GM19035 (cell line): ENCODE measurements at regions not wholly inside any gene's neighbourhood (a gene's known extent, or its start where the extent isn't known, plus 50 kb on each side); places are given as distances from the start of the nearest gene placed in this dataset.
"Not testable (repeated sequence)": the region's sequence is repeated elsewhere in the genome, so short reads cannot be mapped to it uniquely, and the experiment has no call there.

Experiments
- ATAC-seq: cut with Tn5 transposase; IDR thresholded peaks from one replicate; pipeline ENCODE4 v1.9.1; 2021; ENCODE audit not compliant: unreplicated experiment

GRCh38 chr2:13662055-13662454, 945.3 kb downstream of the TRIB2 start:
- ATAC-seq = no peak

DNA sequence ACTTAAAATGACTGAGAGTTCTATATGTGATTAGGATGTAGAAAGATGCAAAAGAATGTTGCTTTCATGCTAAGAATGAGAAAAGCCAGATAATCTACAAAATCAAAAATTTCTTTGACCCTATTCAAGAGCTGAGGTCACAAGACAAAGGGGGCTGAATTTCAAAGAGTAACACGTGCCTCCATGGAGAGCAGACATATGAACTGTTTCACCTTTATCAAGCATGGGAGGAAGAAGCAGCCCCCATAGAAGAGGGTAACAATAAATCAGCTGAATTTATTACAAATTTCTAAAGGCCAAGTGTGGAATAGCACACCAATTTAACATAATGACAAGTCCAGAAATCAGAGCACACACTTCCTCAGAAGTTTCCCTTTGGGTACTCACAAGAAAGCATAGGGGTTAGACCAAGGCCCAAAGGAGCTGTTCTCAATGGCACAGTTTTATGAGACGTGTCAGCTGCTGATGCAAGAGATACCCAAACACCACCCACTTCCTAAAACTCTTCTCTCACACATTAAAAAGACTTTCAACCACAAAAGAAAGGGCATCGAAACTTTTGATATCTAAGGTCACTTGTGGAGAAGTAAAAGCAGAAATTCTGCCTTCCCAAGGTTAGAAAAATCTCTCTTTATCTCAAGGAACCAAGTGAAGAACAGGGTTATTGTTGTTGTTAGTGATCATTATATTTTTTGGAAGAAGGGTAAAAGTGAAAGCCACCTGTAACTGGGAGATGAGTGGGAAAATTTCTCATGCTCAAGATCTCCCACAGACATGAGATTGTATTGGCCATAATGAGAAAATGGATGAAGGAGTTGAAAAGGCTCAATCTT, 950.1 kb downstream of the TRIB2 start:
- peak; percentile 76 for ATAC-seq

DNA sequence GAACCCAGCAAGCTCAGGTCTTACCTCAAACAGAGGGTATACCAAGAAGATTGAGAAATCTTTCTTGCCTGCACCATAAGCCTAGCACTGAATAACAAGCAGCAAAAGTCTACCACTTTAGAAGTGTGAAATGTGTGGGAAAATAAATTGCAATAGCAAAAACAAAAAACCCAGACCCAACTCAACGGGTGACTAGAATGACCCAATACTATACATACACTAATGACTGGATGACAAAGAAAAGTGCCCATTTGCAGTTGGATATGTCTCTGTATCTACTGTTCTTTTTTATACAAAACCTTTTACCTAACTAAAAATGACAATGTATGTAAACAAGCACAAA, 950.6 kb downstream of the TRIB2 start:
- ATAC-seq = peak; percentile 23

- no peak for ATAC-seq
Measured at GRCh38 chr2:13669607-13670006, 952.9 kb downstream of the TRIB2 start.

DNA sequence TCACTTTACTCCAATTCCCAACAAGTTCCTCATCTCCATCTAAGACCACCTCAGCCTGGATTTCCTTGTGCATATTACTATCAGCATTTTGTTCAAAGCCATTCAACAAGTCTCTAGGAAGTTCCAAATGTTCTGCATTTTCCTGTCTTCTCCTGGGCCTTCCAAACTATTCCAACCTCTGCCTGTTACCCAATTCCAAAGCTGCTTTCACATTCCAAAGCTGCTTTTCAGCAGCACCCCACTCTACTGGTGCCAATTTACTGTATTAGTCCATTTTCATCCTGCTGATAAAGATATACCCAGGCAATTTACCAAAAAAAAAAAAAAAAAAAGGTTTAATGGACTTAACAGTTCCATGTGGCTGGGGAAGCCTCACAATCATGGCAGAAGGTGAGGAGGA, 957.1 kb downstream of the TRIB2 start:
- ATAC-seq = not testable (repeated sequence)

DNA sequence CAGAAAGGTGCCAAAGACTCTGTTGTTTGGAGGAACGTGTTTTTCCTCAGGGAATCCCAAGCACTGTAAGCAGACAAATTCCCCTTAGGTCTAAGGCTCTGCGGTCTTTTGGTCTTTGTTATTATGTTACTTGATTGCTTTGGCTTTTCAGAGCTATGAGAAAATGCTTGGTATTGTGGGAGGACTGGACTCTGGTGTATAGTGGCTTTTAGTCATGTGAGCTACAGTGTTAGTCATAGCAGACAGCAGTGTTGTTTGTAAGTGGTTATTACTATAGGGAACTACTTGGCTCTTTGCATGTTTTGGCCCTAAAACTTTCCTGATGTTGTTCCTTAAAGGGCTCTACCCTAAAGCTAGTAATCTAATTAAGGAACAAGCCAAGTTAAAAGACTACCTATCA, 956.2 kb upstream of the LRATD1 start:
- ATAC-seq = no peak

DNA sequence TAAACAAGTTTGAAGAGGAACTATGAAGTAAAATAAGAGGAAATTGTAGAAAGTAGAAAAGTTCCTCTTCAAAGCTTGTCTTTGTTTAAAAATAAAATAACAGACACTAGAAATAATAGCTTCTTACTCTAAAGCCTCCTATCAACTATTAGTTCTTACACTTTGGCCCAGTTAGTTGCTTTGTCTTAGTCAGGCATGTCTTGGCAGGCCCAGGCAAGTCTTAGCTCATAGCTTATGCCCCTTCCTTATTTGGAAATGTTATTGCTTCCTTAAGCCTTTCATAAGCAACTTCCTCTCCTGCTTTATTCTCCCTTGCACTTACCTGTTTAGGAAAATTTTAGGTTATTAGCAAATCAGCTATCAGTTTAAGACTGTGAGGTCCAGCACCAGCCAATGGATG, 950.6 kb upstream of the LRATD1 start:
- ATAC-seq = no peak

GRCh38 chr2:13682540-13683272, 949.8 kb upstream of the LRATD1 start:
- ATAC-seq = no peak

DNA sequence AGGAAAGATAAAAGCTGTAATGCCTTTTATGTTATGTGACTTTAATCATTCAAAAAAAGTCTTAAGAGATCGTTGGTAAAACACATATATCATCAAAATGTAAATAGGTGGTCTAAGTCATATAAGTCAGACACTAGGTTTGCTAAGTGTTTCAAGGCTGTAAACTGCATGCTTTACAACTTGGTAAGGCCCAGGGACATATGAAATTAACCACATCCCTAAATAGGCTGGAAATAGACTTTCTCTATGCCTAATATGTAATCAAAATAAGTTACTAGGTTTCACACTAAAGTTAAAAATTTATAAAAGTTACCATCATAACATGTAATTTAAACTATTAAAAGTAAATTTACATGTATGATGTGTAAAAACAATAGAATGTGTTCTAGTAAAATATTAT, 946.3 kb upstream of the LRATD1 start:
- ATAC-seq = no peak

DNA sequence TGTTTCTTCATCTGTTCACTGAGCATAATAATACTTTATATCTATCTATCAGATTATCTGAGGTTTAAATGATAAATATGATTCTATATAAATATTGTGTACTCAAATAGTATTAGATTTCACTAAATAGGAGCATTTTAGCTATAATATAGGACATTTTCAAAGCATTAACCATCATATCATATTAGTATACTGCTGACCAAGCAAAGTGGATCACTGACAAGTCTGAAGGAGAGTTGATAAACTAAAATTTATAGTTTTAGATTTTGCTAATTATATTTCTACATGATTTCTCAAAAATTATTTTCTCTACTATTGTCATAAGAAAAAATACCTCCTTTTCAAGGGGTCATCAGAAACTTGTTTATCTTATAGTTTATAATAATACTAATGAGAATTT, 937.8 kb upstream of the LRATD1 start:
- ATAC-seq = no peak

GRCh38 chr2:13696601-13697000, 935.9 kb upstream of the LRATD1 start:
- no peak for ATAC-seq

DNA sequence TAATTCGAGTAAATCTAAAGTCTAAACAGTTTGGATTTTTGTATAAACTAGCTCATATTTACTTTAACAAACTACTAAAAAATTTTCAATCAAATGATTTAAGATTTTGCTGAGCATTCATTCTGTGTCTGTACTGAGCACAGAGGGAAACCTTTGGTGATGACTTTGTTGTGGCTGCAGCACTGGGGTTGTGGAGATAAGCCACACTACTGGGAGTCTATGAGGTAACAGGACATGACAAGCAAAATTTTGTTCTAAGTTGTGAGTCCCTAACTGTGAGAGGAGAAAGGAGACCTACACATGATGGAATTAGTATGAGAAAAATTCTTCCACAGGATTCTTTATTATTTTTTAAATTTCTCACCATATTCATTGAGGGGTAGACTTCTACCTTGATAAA, 933.7 kb upstream of the LRATD1 start:
- no peak for ATAC-seq

- ATAC-seq = not testable (repeated sequence)
Measured at GRCh38 chr2:13699939-13700338, 932.6 kb upstream of the LRATD1 start.

DNA sequence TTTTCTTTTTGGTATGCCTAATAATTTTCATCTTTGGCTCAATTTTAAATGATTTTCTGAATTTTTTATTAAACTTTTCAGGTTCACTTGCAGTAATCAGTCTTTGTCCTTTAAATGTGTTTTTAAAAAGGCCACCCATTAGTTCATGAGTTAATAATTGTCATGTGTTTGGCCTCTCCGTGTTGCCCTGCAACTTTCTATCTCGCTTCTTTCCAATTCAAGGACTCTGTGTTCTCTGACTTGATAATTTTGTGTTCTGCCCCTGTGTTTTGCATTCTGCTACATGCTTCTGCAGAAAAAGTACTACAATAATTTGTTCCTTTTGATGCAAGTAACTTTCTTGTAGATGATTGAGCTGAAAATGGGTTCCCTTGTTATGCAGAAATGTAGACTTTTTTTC, 921.4 kb upstream of the LRATD1 start:
- ATAC-seq = no peak

DNA sequence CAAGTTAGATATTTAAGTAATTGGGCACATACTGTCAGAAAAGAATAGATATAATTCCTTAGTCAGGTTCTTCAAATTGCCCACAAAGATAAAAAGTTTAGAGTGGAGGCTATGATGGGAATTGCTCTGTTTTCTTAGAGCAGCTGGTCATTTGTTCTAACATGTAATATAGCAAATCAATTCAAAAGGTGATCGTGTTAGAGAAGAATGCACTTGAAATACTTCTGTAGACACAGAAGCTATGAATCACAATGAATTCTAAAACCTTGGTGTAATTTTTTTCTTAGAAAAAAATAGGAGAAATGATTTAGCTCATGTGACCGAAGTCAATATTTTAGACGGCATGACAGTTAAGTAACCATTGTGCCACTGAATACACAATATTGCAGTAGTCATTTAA, 918.1 kb upstream of the LRATD1 start:
- no peak for ATAC-seq

DNA sequence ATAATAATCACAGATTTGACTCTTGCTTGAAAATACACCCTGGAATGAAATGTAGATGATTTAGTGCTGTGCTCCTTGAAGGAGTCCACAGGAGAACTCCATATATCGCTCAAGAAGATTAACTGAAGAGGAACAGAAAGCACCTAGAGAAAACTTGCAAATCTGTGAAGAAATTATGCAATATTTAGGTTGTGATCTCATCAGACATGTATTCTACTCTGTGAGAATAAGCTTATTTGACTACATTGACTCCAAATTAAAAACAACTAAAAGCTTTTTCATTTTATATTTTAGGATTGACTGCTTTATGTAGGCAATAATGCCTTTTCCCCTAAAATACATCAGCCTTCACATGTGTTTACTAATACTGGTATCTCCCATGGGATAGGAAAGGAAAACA, 906.6 kb upstream of the LRATD1 start:
- ATAC-seq = no peak

DNA sequence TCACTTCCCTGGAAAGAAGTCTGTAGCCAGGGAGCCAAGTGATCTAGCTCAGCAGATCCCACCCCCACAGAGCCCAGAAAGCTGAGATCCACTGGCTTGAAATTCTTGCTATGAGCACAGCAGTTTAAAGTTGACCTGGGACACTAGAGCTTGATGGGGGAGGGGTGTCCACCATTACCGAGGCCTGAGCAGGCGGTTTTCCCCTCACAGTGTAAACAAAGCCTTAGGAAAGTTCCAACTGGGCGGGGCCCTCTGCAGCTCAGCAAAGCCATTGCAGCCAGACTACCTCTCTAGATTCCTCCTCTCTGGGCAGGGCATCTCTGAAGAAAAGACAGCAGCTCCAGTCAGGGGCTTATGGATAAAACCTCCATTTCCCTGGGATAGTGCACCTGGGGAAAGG, 887.2 kb upstream of the LRATD1 start:
- no peak for ATAC-seq

GRCh38 chr2:13751955-13752354, 880.6 kb upstream of the LRATD1 start:
- ATAC-seq = no peak

DNA sequence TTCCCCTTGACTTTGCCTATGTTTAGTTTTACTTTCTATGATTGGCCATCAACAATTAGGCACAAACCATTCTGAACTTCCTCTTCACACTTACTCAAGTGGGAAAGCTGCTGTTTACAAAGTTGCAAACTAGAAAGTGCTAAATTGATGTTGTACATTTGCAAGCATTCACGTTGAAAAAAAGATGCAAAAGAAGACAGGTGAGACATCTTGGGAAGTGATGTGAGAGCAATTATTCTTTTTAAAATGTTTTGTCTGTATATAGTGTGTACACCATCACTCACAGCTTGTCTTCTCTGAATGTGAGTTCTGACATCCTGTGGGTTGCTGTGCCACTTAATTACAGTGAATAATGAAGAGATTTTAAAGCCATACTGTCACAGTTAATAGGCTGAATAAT, 874.1 kb upstream of the LRATD1 start:
- ATAC-seq = no peak

DNA sequence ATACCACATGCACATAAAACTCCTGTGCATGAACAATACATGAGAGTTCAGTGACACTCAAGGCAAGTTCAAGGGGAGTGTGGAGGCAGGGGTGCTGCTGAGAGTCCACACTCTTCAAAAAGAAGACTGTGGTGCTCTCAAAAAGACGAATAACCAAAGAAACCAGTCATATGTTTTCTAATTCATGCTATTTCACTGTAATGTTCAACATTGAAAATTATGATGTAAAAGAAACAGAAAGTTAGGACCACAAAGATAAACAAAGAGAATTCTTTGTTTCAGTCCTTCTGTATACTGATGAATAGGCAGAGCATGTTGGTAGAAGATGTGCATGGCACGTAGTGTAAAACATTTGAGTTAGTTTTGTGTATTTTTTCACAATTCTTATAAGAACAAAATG, 864.2 kb upstream of the LRATD1 start:
- ATAC-seq = no peak

DNA sequence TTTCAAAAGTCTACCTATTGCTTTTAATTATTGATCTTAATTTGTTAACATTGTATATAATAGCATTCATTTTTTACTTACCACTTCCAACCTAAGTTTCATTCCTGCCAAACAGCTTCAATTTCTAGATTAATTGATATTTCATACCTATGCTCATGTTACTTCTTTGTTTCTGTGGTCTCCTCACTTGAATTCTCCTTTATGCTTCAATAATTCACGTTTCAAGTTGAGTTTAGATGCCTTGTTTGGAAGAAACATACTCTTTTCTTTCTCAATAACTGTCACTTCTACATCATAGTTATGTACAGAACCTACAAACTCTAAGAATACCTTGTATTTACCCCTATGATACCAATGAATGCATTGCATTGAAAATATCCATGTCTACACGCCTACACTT, 862.2 kb upstream of the LRATD1 start:
- ATAC-seq = no peak

GRCh38 chr2:13779996-13780395, 852.5 kb upstream of the LRATD1 start:
- no peak for ATAC-seq
